ENCODE measurements at regions not wholly inside any gene's neighbourhood (a gene's known extent, or its start where the extent isn't known, plus 50 kb on each side); places are given as distances from the start of the nearest gene placed in this dataset.

DNA sequence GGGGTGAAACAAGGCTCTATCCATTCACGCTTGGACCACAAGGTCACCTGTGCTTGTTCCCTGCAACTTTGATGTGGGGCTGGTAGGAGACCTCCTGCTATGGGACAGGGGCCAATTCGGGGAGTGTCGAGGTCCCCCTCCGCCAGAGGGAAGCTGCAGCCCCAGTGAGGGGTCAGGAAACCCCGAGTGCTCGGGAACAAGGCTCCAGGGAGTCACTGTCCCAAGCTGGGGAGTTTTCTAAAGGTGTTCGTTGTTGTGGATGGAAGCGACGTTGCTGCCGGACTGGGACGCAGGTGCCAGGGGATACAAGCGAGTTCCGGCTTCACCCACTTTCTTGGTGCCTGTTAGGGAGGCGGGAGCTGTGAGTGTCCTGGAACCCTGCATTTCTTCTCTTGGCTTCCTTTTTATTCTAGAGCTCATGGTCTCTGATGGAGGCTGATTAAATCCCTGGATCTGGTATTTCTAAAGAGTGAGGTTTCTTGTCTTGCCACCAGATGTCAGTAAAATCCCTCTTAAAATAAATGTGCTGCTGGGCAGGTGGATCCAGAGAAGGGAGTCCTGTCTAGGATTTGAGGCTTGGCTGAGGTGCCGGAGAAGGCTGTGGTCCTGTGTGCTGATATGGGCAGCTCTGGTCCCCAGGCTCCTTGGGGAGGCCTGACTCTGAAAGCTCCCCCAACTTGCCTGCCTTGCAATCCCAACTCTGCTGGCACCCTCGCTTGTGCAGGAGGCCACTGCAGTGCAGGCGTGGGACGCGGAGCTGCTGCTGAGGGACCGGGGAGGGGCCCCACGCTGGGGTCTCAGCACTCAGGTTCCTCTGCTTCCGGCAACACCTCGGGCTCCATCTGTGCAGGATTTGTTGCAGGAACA lies 153.9 kb downstream of the TEX29 start:
- POLR2A ChIA-PET, result no interaction called here
- TF ChIP-seq, protein P1, sequence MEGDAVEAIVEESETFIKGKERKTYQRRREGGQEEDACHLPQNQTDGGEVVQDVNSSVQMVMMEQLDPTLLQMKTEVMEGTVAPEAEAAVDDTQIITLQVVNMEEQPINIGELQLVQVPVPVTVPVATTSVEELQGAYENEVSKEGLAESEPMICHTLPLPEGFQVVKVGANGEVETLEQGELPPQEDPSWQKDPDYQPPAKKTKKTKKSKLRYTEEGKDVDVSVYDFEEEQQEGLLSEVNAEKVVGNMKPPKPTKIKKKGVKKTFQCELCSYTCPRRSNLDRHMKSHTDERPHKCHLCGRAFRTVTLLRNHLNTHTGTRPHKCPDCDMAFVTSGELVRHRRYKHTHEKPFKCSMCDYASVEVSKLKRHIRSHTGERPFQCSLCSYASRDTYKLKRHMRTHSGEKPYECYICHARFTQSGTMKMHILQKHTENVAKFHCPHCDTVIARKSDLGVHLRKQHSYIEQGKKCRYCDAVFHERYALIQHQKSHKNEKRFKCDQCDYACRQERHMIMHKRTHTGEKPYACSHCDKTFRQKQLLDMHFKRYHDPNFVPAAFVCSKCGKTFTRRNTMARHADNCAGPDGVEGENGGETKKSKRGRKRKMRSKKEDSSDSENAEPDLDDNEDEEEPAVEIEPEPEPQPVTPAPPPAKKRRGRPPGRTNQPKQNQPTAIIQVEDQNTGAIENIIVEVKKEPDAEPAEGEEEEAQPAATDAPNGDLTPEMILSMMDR (IDR thresholded peaks at IDR 0.05), result no peak
- ATAC-seq, result no peak
- H3K27ac Mint-ChIP-seq, result no peak overlapping the region
- no peaks in the 10 kb centered on the region for H3K27me3 Mint-ChIP-seq
- CTCF ChIA-PET, result interaction anchor here (0.8 to 1.3 kb wide), 4 partner anchors 10 to 969 kb away, joined by 3 to 6 read pairs (median 4); no protein-coding TSS in a partner anchor
- H3K4me1 Mint-ChIP-seq (ENCODE audit: low read depth), result no peaks in the 10 kb centered on the region
- intact Hi-C loops (cut with micrococcal nuclease), result loop anchor here (10.0 kb wide), 1 partner anchor 970 kb away; no protein-coding TSS in a partner anchor
- no peaks in the 10 kb centered on the region for H3K9me3 Mint-ChIP-seq
- no peaks in the 10 kb centered on the region for H3K36me3 Mint-ChIP-seq (ENCODE audit: low read depth)
- no peak overlapping the region for H3K4me3 Mint-ChIP-seq
- no peak for DNase-seq

DNA sequence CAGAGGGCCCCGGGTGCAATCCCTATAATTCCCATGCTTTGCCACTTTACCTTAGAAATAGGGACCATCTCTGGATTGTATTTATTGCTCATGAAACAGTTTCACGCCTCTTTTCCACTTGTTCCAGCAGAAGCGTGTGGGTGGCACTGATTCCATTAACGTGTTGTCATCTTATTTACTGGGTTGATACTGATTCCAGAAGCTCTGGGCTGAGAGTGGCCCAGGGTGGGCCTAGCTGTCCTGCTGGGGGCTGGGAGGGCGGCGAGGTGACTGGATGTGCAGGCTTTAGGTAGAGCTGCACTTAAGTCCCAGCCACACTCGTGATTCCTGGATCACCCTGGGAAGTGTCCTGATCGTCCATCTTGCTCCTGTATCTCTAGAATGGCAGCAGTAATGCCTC lies 155.0 kb downstream of the TEX29 start:
- Mint-ChIP-seq H3K9me3 (no peaks in the 10 kb centered on the region), H3K4me3 (no peak overlapping the region), H3K27ac (no peak overlapping the region), H3K27me3 (no peaks in the 10 kb centered on the region), H3K36me3 (ENCODE audit: low read depth) (no peaks in the 10 kb centered on the region), H3K4me1 (ENCODE audit: low read depth) (no peaks in the 10 kb centered on the region)
- intact Hi-C loops (cut with micrococcal nuclease), result loop anchor here (10.0 kb wide), 1 partner anchor 969 kb away; no protein-coding TSS in a partner anchor
- ChIA-PET POLR2A (interaction anchor here (0.7 kb wide), 1 partner anchor 968 kb away, joined by 3 read pairs; no protein-coding TSS in a partner anchor), CTCF (interaction anchor here (0.9 kb wide), 1 partner anchor 968 kb away, joined by 3 read pairs; no protein-coding TSS in a partner anchor)
- DNase-seq (no peak), ATAC-seq (no peak)
- TF ChIP-seq, protein P1 (IDR thresholded peaks at IDR 0.05), result no peak

DNA sequence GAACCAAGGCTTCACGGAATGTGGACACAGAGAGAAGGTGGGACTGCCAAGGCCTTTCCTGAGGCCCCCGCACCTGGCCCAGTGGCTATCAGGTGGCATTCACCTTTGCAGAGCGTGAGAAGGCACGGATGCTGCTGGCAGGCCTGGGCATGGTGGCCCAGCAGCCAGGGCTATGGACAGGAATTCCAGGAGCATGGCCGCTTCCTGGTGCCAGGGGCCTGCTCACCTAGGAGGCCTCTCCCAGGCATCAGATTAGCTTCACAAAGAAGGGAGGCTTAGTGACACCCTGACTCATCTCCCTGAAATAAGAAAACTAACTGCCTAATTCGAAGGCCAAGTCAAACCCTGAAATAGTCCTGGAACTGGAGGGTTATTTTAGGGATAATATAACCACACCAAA lies 155.8 kb downstream of the TEX29 start:
- ATAC-seq (no peak), DNase-seq (no peak)
- Mint-ChIP-seq H3K36me3 (ENCODE audit: low read depth) (no peaks in the 10 kb centered on the region), H3K4me1 (ENCODE audit: low read depth) (no peaks in the 10 kb centered on the region), H3K27ac (no peak overlapping the region), H3K27me3 (no peaks in the 10 kb centered on the region), H3K9me3 (no peaks in the 10 kb centered on the region), H3K4me3 (no peak overlapping the region)
- TF ChIP-seq, protein P1 (IDR thresholded peaks at IDR 0.05), result no peak
- ChIA-PET CTCF (interaction anchor here (0.9 kb wide), 1 partner anchor 967 kb away, joined by 3 read pairs; no protein-coding TSS in a partner anchor), POLR2A (no interaction called here)
- intact Hi-C loops (cut with micrococcal nuclease), result loop anchor here (10.0 kb wide), 1 partner anchor 969 kb away; no protein-coding TSS in a partner anchor

DNA sequence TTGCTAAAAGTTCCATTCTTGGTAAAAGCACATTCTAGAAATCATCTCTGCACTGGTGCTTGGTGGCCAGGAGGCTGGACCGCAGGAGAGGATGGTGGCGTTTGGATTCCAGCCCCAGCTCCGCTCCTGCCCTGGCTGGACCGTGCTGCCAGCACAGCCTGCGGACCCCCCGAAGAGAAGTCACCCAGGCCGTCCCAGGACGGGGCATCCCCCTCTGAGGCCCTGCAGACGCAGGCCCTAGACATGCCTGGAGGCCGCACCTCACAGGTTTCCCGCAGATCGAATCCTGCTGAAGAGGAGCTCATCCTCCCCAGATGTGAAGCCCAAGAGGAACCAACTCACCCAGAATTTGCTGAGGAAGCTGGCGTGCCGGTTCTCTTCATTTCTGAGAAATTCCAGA lies 159.0 kb downstream of the TEX29 start:
- no peaks in the 10 kb centered on the region for H3K4me1 Mint-ChIP-seq (ENCODE audit: low read depth)
- intact Hi-C loops (cut with micrococcal nuclease), result loop anchor here (10.0 kb wide), 1 partner anchor 965 kb away; no protein-coding TSS in a partner anchor
- CTCF ChIA-PET, result no interaction called here
- no peaks in the 10 kb centered on the region for H3K9me3 Mint-ChIP-seq
- DNase-seq (no peak), ATAC-seq (no peak)
- H3K4me3 Mint-ChIP-seq, result no peak overlapping the region
- H3K36me3 Mint-ChIP-seq (ENCODE audit: low read depth), result no peaks in the 10 kb centered on the region
- TF ChIP-seq, protein P1 (IDR thresholded peaks at IDR 0.05), result no peak
- H3K27me3 Mint-ChIP-seq, result peaks cover 2% of the 10 kb centered on the region
- POLR2A ChIA-PET, result no interaction called here
- no peak overlapping the region for H3K27ac Mint-ChIP-seq

DNA sequence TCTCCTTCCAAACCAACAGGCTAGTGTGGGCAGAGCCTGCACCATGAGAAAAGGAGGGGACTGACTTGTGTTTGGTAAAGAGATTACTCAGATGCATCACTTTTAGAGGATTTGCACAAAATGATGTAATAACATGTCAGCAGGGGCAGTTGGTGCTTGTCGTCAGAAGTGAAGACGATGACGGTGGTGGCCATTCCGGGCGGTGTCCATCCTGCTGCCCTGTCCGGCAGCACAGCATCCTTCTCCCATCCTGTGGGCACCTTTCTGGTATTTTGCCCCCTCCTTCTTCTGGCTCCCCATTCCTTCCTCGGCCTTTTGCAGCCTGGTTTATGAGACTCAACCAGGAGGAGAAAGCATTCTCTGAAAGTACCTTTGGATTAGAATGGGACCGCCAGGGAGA lies 160.1 kb downstream of the TEX29 start:
- no peak overlapping the region for H3K27ac Mint-ChIP-seq
- peaks cover 2% of the 10 kb centered on the region for H3K27me3 Mint-ChIP-seq
- ATAC-seq, result no peak
- no peaks in the 10 kb centered on the region for H3K36me3 Mint-ChIP-seq (ENCODE audit: low read depth)
- H3K4me3 Mint-ChIP-seq, result no peak overlapping the region
- DNase-seq, result no peak
- no peaks in the 10 kb centered on the region for H3K4me1 Mint-ChIP-seq (ENCODE audit: low read depth)
- CTCF ChIA-PET, result interaction anchor here (1.3 kb wide), 1 partner anchor 20 kb away, joined by 4 read pairs; no protein-coding TSS in a partner anchor
- intact Hi-C loops (cut with micrococcal nuclease), result no loop called here
- no peaks in the 10 kb centered on the region for H3K9me3 Mint-ChIP-seq
- POLR2A ChIA-PET, result no interaction called here
- TF ChIP-seq, protein P1 (IDR thresholded peaks at IDR 0.05), result no peak
